Karpas-422 (cell line): ENCODE measurements at regions not wholly inside any gene's neighbourhood (a gene's known extent, or its start where the extent isn't known, plus 50 kb on each side); places are given as distances from the start of the nearest gene placed in this dataset.
A peak's percentile ranks its signal among the peaks of the same experiment; 100 is the strongest.

Experiments used
- DNase-seq: peaks from one replicate; pipeline ENCODE4 v3.0.0-alpha.2; 2015
- H2AFZ ChIP-seq: fragments of 200-600 bp; sonication (generic); 2 replicates; pipeline ENCODE4 v1.6.1; 2014; ENCODE audit warnings: antibody characterized with exemption, low read length, mixed read lengths
- H3K27ac ChIP-seq: fragments of 200-600 bp; sonication (generic); 2 replicates; pipeline ENCODE4 v1.5.1; 2014; ENCODE audit warnings: mild to moderate bottlenecking, low read length, moderate library complexity
- H3K27me3 ChIP-seq: fragments of 200-600 bp; sonication (generic); 2 replicates; pipeline ENCODE4 v1.6.1; 2014; ENCODE audit warnings: low read length, mixed read lengths
- H3K36me3 ChIP-seq: fragments of 200-600 bp; sonication (generic); 2 replicates; pipeline ENCODE4 v1.6.1; 2014; ENCODE audit warnings: low read length, mixed read lengths; ENCODE audit not compliant: insufficient read depth
- H3K4me1 ChIP-seq: fragments of 200-600 bp; sonication (generic); 2 replicates; pipeline ENCODE4 v1.6.1; 2014; ENCODE audit warnings: mild to moderate bottlenecking, low read length, mixed read lengths
- H3K4me2 ChIP-seq: fragments of 200-600 bp; sonication (generic); 2 replicates; pipeline ENCODE4 v1.6.1; 2014; ENCODE audit warnings: low read length, low read depth, mild to moderate bottlenecking; ENCODE audit not compliant: poor library complexity, severe bottlenecking
- H3K4me3 ChIP-seq: fragments of 200-600 bp; sonication (generic); 2 replicates; pipeline ENCODE4 v1.5.1; 2014; ENCODE audit warnings: mild to moderate bottlenecking, antibody characterized with exemption, low read length, mixed read lengths
- H3K79me2 ChIP-seq: fragments of 200-600 bp; sonication (generic); 2 replicates; pipeline ENCODE4 v1.6.1; 2014; ENCODE audit warnings: mild to moderate bottlenecking, low read length, mixed read lengths
- H3K9ac ChIP-seq: fragments of 200-600 bp; sonication (generic); 2 replicates; pipeline ENCODE4 v1.6.0; 2014; ENCODE audit warnings: low read length
- H3K9me2 ChIP-seq: fragments of 200-600 bp; sonication (generic), shearing (Covaris generic); replicated peaks from 2 replicates; pipeline ENCODE4 v1.6.0; 2014; ENCODE audit warnings: mild to moderate bottlenecking, low read length, moderate library complexity; ENCODE audit not compliant: insufficient read depth
- H3K9me3 ChIP-seq: fragments of 300-700, 200-600 bp; sonication (generic); 2 replicates; pipeline ENCODE4 v1.6.1; 2014; ENCODE audit warnings: low read length, mixed read lengths
- H4K20me1 ChIP-seq: fragments of 200-600 bp; sonication (generic); 2 replicates; pipeline ENCODE4 v1.6.1; 2014; ENCODE audit warnings: mild to moderate bottlenecking, antibody characterized with exemption, low read length, low read depth; ENCODE audit not compliant: insufficient read depth

DNA sequence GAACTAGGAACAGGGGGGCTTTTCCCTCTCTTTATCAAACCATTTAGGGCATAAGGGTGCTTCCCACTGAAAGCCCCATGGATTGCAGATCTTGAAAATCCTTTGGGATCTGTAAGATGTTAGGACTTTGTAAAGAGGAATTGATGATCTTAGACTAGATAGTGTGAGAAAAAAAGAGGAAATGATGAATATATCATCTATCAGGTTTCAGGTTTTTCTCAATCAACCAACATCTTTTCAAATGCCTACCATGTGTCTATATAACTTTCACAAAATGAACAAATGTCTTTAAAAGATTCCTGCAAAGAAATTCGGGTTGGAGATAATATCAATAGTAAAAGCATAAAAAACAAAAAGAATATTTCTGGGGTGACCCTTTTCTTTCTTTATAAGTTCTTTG is 50.1 kb downstream of the KCNC4 start:
- DNase-seq = no peak
- no peak overlapping the region for H2AFZ ChIP-seq
- H3K36me3 ChIP-seq = no peaks in the 10 kb centered on the region

DNA sequence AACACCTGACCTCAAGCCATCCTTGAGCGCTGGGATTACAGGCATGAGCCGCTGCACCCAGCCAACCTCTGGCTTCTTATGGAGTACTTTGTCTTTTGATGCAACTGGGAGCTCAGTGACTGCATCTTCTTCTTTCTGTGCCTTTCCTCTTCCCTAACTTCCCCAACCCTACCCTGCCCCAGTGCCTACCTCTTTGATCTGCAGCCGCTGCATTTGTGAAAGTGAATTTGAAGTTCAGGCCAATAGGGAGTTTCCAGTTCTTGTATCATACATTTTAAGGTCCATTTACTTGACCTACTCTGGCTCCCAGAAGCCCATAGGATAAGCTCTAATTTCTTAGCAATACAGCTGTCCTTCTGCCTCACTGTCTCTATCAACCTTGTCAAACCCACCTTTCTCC is 52.2 kb downstream of the KCNC4 start:
- Histone ChIP-seq H3K9me2 (no peaks in the 10 kb centered on the region), H3K4me2 (no peak overlapping the region), H3K9ac (no peak overlapping the region), H3K27me3 (no peaks in the 10 kb centered on the region), H3K4me3 (no peak overlapping the region), H3K36me3 (no peaks in the 10 kb centered on the region), H2AFZ (no peak overlapping the region), H3K9me3 (no peaks in the 10 kb centered on the region), H4K20me1 (no peaks in the 10 kb centered on the region), H3K27ac (no peak overlapping the region), H3K79me2 (no peaks in the 10 kb centered on the region), H3K4me1 (0 out of 2 replicates have a peak, but pooled peaks cover 3% of the 10 kb centered on the region)
- DNase-seq = no peak

More for the DNA sequence above, 50.1 kb downstream of the KCNC4 start:
- Histone ChIP-seq H3K4me1 (peaks cover 3% of the 10 kb centered on the region; the same call in 1 of the 2 replicates), H3K9me3 (no peaks in the 10 kb centered on the region), H3K9me2 (no peaks in the 10 kb centered on the region), H3K79me2 (no peaks in the 10 kb centered on the region), H3K27me3 (no peaks in the 10 kb centered on the region), H4K20me1 (no peaks in the 10 kb centered on the region), H3K9ac (no peak overlapping the region), H3K4me2 (no peak overlapping the region), H3K4me3 (no peak overlapping the region), H3K27ac (no peak overlapping the region)

DNA sequence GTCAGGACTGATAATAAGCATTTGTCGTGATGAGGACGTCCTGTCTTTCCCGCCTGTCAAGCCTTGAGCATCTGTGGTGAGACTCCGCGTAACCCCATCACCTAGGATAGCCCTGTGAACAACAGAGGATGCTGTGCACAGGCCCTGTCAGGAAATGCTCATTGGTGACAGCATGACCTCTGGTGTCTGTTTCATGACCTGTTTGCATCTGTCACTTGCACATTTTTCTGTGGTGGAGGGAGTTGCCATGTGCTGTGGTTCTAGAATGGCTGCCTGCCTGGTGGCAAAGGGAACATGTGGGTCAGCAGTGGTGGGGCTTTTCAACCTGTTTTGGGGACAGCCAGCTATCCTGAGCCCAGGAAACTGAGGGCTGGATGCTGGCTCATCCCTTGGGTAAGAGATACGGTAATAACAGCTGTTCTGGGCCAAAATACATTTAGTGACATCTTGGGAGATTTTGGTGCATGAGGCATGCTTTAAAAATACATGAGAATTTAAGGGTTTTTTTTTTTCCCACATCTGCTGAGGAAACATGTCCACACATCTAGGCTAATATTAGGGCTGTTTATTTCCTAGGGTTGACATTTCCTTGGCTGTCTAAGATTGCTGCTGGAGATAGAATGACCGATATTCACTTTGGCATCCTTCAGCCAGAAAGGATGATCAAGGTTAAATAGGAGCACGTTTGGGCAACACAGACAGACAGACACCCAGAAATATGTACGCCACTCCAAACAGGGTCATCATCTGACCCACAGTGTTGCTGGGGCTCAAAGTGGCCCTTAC is 52.9 kb downstream of the KCNC4 start:
- no peak overlapping the region for H2AFZ ChIP-seq
- DNase-seq = peak; percentile 50
- H3K4me2 ChIP-seq = no peak overlapping the region
- H3K36me3 ChIP-seq = no peaks in the 10 kb centered on the region
- H3K4me1 ChIP-seq = 0 out of 2 replicates have a peak, but pooled peaks cover 3% of the 10 kb centered on the region
- no peaks in the 10 kb centered on the region for H3K9me2 ChIP-seq
- H3K4me3 ChIP-seq = no peak overlapping the region
- H3K27ac ChIP-seq = no peak overlapping the region
- H3K79me2 ChIP-seq = no peaks in the 10 kb centered on the region
- H3K9ac ChIP-seq = no peak overlapping the region
- H3K9me3 ChIP-seq = no peaks in the 10 kb centered on the region
- H4K20me1 ChIP-seq = no peaks in the 10 kb centered on the region
- no peaks in the 10 kb centered on the region for H3K27me3 ChIP-seq

GRCh38 chr1:110264430-110264829 is 54.3 kb downstream of the KCNC4 start:
- Histone ChIP-seq H3K4me2 (no peak overlapping the region), H3K9me2 (no peaks in the 10 kb centered on the region), H3K36me3 (no peaks in the 10 kb centered on the region), H4K20me1 (no peaks in the 10 kb centered on the region), H2AFZ (no peak overlapping the region), H3K27ac (no peak overlapping the region), H3K9ac (no peak overlapping the region), H3K9me3 (no peaks in the 10 kb centered on the region), H3K79me2 (no peaks in the 10 kb centered on the region), H3K27me3 (no peaks in the 10 kb centered on the region), H3K4me3 (no peak overlapping the region), H3K4me1 (0 out of 2 replicates have a peak, but pooled peaks cover 2% of the 10 kb centered on the region)
- DNase-seq = no peak

- H3K4me3 ChIP-seq = no peak overlapping the region
- H4K20me1 ChIP-seq = no peaks in the 10 kb centered on the region
- no peaks in the 10 kb centered on the region for H3K79me2 ChIP-seq
- no peak overlapping the region for H3K9ac ChIP-seq
- no peaks in the 10 kb centered on the region for H3K9me2 ChIP-seq
- no peak overlapping the region for H3K27ac ChIP-seq
- H3K9me3 ChIP-seq = no peaks in the 10 kb centered on the region
- no peaks in the 10 kb centered on the region for H3K36me3 ChIP-seq
- H3K4me1 ChIP-seq = no peaks in the 10 kb centered on the region
- no peak for DNase-seq
- H3K27me3 ChIP-seq = no peaks in the 10 kb centered on the region
- no peak overlapping the region for H3K4me2 ChIP-seq
- no peak overlapping the region for H2AFZ ChIP-seq
These were observed 55.1 kb downstream of the KCNC4 start for GRCh38 chr1:110265186-110265585.

GRCh38 chr1:110266834-110267233 is 56.7 kb downstream of the KCNC4 start:
- Histone ChIP-seq H3K36me3 (no peaks in the 10 kb centered on the region), H3K4me3 (no peak overlapping the region), H3K9me3 (no peaks in the 10 kb centered on the region), H3K4me2 (no peak overlapping the region), H3K27me3 (no peaks in the 10 kb centered on the region), H2AFZ (no peak overlapping the region), H3K79me2 (no peaks in the 10 kb centered on the region), H3K9ac (no peak overlapping the region), H4K20me1 (no peaks in the 10 kb centered on the region), H3K4me1 (no peaks in the 10 kb centered on the region), H3K9me2 (no peaks in the 10 kb centered on the region), H3K27ac (no peak overlapping the region)
- DNase-seq = no peak

DNA sequence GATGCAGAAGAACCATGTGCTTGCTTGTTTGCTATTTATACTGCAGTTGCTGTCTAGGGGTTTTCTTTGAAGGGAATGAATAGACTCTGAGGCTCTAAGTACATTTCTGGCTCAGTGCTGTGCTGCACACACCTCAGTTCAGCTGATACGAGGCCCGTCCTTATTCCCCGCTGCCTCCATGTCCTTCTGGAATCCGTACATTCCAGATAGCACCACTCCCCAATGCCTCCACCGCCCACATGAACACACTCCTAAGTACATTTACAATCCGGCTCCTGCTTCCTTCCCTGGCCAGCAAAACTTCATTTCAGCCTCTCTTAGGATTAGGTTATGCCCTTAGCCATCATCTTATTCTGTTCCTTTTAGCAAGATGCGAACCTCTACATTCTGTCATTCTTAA is 57.1 kb downstream of the KCNC4 start:
- H4K20me1 ChIP-seq = no peaks in the 10 kb centered on the region
- H3K4me3 ChIP-seq = no peak overlapping the region
- no peaks in the 10 kb centered on the region for H3K79me2 ChIP-seq
- H3K4me1 ChIP-seq = no peaks in the 10 kb centered on the region
- H3K36me3 ChIP-seq = no peaks in the 10 kb centered on the region
- no peak overlapping the region for H2AFZ ChIP-seq
- no peaks in the 10 kb centered on the region for H3K9me2 ChIP-seq
- H3K9me3 ChIP-seq = no peaks in the 10 kb centered on the region
- H3K27ac ChIP-seq = no peak overlapping the region
- H3K9ac ChIP-seq = no peak overlapping the region
- no peaks in the 10 kb centered on the region for H3K27me3 ChIP-seq
- H3K4me2 ChIP-seq = no peak overlapping the region
- DNase-seq = no peak

GRCh38 chr1:110272045-110272444 is 61.9 kb downstream of the KCNC4 start:
- H3K9me3 ChIP-seq = no peaks in the 10 kb centered on the region
- no peaks in the 10 kb centered on the region for H3K79me2 ChIP-seq
- H3K9me2 ChIP-seq = no peaks in the 10 kb centered on the region
- H3K4me2 ChIP-seq = no peak overlapping the region
- no peak overlapping the region for H3K9ac ChIP-seq
- H2AFZ ChIP-seq = no peak overlapping the region
- DNase-seq = no peak
- H3K4me1 ChIP-seq = no peaks in the 10 kb centered on the region
- no peak overlapping the region for H3K27ac ChIP-seq
- no peaks in the 10 kb centered on the region for H3K27me3 ChIP-seq
- H3K36me3 ChIP-seq = no peaks in the 10 kb centered on the region
- H3K4me3 ChIP-seq = no peak overlapping the region
- H4K20me1 ChIP-seq = no peaks in the 10 kb centered on the region
